ENCODE measurements at regions not wholly inside any gene's neighbourhood (a gene's known extent, or its start where the extent isn't known, plus 50 kb on each side); places are given as distances from the start of the nearest gene placed in this dataset.

GRCh38 chr21:32192291-32193097 lies 86.4 kb downstream of the MIS18A start:
- H3K9me3 Mint-ChIP-seq = no peaks in the 10 kb centered on the region
- no peak for ATAC-seq (replicated peaks)
- H3K27ac Mint-ChIP-seq = no peak overlapping the region
- peaks cover 17% of the 10 kb centered on the region for H3K27me3 Mint-ChIP-seq
- H3K4me1 Mint-ChIP-seq = no peaks in the 10 kb centered on the region
- H3K4me3 Mint-ChIP-seq = no peak overlapping the region
- H3K36me3 Mint-ChIP-seq (ENCODE audit: low read depth) = no peaks in the 10 kb centered on the region

DNA sequence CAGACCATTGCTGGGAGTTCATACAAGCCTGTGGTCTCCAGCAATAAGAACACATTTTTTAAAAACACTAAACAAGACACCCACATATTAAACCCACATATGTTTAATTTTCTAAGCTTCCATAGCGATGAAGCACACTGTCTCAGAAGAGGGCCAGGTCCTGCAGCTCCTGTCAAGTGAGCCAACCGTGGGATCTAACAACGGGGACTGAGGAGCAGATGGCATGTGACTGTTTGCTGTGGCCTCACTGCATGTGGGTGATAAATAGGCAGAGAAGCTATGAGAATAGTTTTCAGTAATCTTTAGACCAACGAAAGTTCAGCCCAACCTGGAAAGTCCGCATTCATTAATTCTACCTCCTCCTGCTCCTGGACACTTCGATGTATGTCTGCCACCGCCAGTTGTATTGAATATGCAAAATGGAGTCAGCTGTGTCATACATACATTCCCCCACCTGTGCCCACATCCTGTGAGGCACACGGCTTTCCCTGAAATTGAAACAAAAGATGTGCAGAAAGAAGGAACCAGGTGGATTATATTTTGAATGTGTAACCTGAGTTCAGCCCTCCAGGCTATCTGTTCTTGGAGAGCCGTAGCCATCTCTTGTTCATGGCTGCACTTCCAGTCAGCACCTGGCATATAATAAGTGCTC lies 88.2 kb downstream of the MIS18A start:
- Mint-ChIP-seq H3K36me3 (ENCODE audit: low read depth) (no peaks in the 10 kb centered on the region), H3K4me1 (no peaks in the 10 kb centered on the region), H3K4me3 (no peak overlapping the region), H3K27ac (no peak overlapping the region), H3K27me3 (peaks cover 27% of the 10 kb centered on the region), H3K9me3 (no peaks in the 10 kb centered on the region)
- ATAC-seq (replicated peaks) = peak; percentile 32

GRCh38 chr21:32189688-32190483 lies 89.0 kb downstream of the MIS18A start:
- Mint-ChIP-seq H3K4me1 (no peaks in the 10 kb centered on the region), H3K4me3 (no peak overlapping the region), H3K27me3 (peaks cover 29% of the 10 kb centered on the region), H3K9me3 (no peaks in the 10 kb centered on the region), H3K36me3 (ENCODE audit: low read depth) (no peaks in the 10 kb centered on the region), H3K27ac (no peak overlapping the region)
- ATAC-seq (replicated peaks) = no peak

DNA sequence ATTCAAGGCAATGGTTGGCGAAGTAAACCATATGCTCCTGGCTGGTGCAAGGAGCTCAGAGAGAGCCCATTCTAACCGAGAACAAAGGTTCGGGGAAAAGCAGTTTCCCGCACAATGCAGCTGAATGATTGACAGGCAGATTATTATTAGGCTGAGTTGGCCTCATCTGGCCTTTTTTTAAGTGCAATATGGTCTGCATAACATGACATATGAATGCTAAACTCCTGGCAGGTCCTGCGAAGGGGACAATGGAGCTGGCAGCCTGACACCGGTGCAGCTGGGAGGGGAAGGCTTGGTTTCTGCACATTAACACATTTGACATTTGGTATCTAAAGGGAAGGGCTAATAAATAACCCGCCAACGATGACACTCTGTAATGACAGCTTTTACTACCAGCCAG lies 92.0 kb downstream of the MIS18A start:
- Mint-ChIP-seq H3K27ac (no peak overlapping the region), H3K36me3 (ENCODE audit: low read depth) (no peaks in the 10 kb centered on the region), H3K4me1 (no peaks in the 10 kb centered on the region), H3K27me3 (peaks cover 25% of the 10 kb centered on the region), H3K9me3 (no peaks in the 10 kb centered on the region), H3K4me3 (no peak overlapping the region)
- no peak for ATAC-seq (replicated peaks)

- ATAC-seq (replicated peaks) = no peak
- no peaks in the 10 kb centered on the region for H3K9me3 Mint-ChIP-seq
- H3K27ac Mint-ChIP-seq = no peak overlapping the region
- H3K27me3 Mint-ChIP-seq = peaks cover 25% of the 10 kb centered on the region
- no peaks in the 10 kb centered on the region for H3K36me3 Mint-ChIP-seq (ENCODE audit: low read depth)
- no peaks in the 10 kb centered on the region for H3K4me1 Mint-ChIP-seq
- H3K4me3 Mint-ChIP-seq = no peak overlapping the region
These were observed 93.1 kb downstream of the MIS18A start for GRCh38 chr21:32185726-32186125.

GRCh38 chr21:32185103-32185502 lies 93.7 kb downstream of the MIS18A start:
- H3K4me3 Mint-ChIP-seq = no peak overlapping the region
- H3K4me1 Mint-ChIP-seq = no peaks in the 10 kb centered on the region
- H3K9me3 Mint-ChIP-seq = no peaks in the 10 kb centered on the region
- peaks cover 26% of the 10 kb centered on the region for H3K27me3 Mint-ChIP-seq
- no peaks in the 10 kb centered on the region for H3K36me3 Mint-ChIP-seq (ENCODE audit: low read depth)
- ATAC-seq (replicated peaks) = no peak
- H3K27ac Mint-ChIP-seq = no peak overlapping the region

GRCh38 chr21:32184485-32184884 lies 94.4 kb downstream of the MIS18A start:
- Mint-ChIP-seq H3K9me3 (no peaks in the 10 kb centered on the region), H3K4me3 (no peak overlapping the region), H3K27ac (no peak overlapping the region)

DNA sequence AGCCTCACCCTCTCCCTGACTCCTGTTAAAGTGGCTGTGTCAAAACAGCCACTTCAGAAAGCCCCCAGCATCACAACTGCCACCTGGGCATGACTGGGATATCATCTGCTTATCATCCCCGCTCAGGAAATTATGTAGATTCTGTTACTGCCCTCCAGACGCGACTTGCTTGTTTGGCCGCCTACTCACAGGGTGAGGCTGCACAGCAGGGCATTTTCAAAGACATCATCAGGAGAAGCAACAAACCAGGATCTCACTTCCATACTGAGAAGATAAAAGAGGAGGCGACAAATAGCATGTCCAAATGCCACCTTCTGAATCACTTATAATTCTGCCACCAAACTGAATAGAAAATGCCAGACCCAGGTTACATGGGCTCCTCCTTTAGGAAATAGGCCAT lies 94.8 kb downstream of the MIS18A start:
- Mint-ChIP-seq H3K27me3 (peaks cover 22% of the 10 kb centered on the region), H3K27ac (no peak overlapping the region), H3K36me3 (ENCODE audit: low read depth) (no peaks in the 10 kb centered on the region), H3K4me3 (no peak overlapping the region), H3K9me3 (no peaks in the 10 kb centered on the region), H3K4me1 (no peaks in the 10 kb centered on the region)
- no peak for ATAC-seq (replicated peaks)

More at GRCh38 chr21:32184485-32184884, 94.4 kb downstream of the MIS18A start:
- Mint-ChIP-seq H3K4me1 (no peaks in the 10 kb centered on the region), H3K27me3 (peaks cover 21% of the 10 kb centered on the region), H3K36me3 (ENCODE audit: low read depth) (no peaks in the 10 kb centered on the region)
- ATAC-seq (replicated peaks) = no peak

- no peaks in the 10 kb centered on the region for H3K36me3 Mint-ChIP-seq (ENCODE audit: low read depth)
- H3K27ac Mint-ChIP-seq = no peak overlapping the region
- no peaks in the 10 kb centered on the region for H3K9me3 Mint-ChIP-seq
- ATAC-seq (replicated peaks) = no peak
- H3K4me3 Mint-ChIP-seq = no peak overlapping the region
- H3K27me3 Mint-ChIP-seq = peaks cover 20% of the 10 kb centered on the region
- no peaks in the 10 kb centered on the region for H3K4me1 Mint-ChIP-seq
These were observed 95.5 kb downstream of the MIS18A start for GRCh38 chr21:32183396-32183795.

DNA sequence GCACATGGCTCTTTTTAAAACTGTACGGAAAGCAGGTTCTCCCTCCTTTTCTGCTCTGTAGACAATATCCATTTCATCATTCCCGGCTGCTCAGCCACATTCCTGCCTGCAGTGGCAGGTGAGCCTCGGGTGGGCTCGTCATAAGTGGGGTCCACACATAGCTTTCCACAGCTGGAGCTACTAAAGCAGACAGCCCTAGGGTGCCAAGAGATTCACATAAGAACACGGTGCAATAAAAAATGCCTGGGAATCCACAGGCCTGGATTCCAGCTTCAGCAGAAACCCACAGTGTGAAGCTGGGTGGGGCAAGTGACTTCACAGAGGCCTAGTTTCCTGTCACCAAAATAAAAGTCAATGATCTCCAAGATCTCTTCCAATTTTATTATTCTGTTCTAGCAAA lies 96.4 kb downstream of the MIS18A start:
- ATAC-seq (replicated peaks) = no peak
- H3K9me3 Mint-ChIP-seq = no peaks in the 10 kb centered on the region
- no peaks in the 10 kb centered on the region for H3K36me3 Mint-ChIP-seq (ENCODE audit: low read depth)
- H3K4me3 Mint-ChIP-seq = no peak overlapping the region
- H3K4me1 Mint-ChIP-seq = no peaks in the 10 kb centered on the region
- H3K27me3 Mint-ChIP-seq = peaks cover 17% of the 10 kb centered on the region
- no peak overlapping the region for H3K27ac Mint-ChIP-seq

DNA sequence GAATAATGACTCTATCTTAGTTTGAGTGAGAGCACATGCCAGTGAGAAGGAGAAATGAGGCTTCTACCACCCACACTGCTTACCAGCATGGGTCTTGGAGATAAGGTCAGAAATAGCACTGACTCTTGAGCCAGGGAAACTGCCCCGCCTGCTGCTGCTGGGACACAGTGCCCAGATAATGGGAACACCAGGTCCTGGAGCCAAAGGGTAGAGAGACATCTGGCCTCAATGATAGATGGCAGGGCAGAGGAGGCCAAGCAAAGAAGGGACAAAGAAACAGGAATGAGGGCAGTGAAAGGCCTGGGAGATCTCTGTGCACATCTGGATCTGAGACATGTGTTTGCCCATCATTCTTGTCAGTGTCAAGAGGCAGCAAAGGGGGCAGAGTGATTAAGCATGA lies 97.4 kb downstream of the MIS18A start:
- H3K27me3 Mint-ChIP-seq = peaks cover 15% of the 10 kb centered on the region
- H3K4me3 Mint-ChIP-seq = no peak overlapping the region
- H3K36me3 Mint-ChIP-seq (ENCODE audit: low read depth) = no peaks in the 10 kb centered on the region
- no peaks in the 10 kb centered on the region for H3K4me1 Mint-ChIP-seq
- H3K9me3 Mint-ChIP-seq = no peaks in the 10 kb centered on the region
- H3K27ac Mint-ChIP-seq = no peak overlapping the region
- no peak for ATAC-seq (replicated peaks)

GRCh38 chr21:32174819-32175218 lies 104.0 kb downstream of the MIS18A start:
- Mint-ChIP-seq H3K27ac (no peak overlapping the region), H3K36me3 (ENCODE audit: low read depth) (no peaks in the 10 kb centered on the region), H3K27me3 (peaks cover 15% of the 10 kb centered on the region), H3K4me1 (no peaks in the 10 kb centered on the region), H3K4me3 (no peak overlapping the region), H3K9me3 (no peaks in the 10 kb centered on the region)
- ATAC-seq (replicated peaks) = no peak

- Mint-ChIP-seq H3K36me3 (ENCODE audit: low read depth) (no peaks in the 10 kb centered on the region), H3K4me1 (no peaks in the 10 kb centered on the region), H3K27me3 (peaks cover 25% of the 10 kb centered on the region), H3K27ac (no peak overlapping the region), H3K4me3 (no peak overlapping the region), H3K9me3 (no peaks in the 10 kb centered on the region)
- no peak for ATAC-seq (replicated peaks)
These were observed 105.6 kb downstream of the MIS18A start for GRCh38 chr21:32173121-32173724.

DNA sequence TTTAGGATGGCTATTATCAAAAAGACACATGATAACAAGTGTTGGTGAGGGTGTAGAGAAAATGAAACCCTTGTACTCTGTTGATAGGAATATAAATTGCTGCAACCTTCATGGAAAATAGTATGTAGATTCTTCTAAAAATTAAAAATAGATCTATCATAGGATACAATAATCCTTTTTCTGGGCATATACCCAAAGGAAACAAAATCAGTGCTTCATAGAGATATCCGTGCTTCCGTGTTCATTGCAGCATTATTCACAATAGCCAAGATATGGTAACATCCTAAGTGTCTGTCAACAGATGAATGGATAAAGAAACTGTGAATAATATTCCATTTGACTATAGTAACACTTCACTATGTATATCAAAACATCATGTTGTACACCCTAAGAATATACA lies 106.7 kb downstream of the MIS18A start:
- no peaks in the 10 kb centered on the region for H3K36me3 Mint-ChIP-seq (ENCODE audit: low read depth)
- no peak overlapping the region for H3K27ac Mint-ChIP-seq
- H3K27me3 Mint-ChIP-seq = peaks cover 28% of the 10 kb centered on the region
- no peaks in the 10 kb centered on the region for H3K4me1 Mint-ChIP-seq
- H3K9me3 Mint-ChIP-seq = no peaks in the 10 kb centered on the region
- no peak for ATAC-seq (replicated peaks)
- H3K4me3 Mint-ChIP-seq = no peak overlapping the region

Measured in activated T-helper 17 cell treated with anti-CD3 and anti-CD28 coated beads, Interleukin-2, amount 50 U/mL, for 72 hours (primary cell).